Ascending aorta (tissue), 2 donors: ENCODE measurements at regions not wholly inside any gene's neighbourhood (a gene's known extent, or its start where the extent isn't known, plus 50 kb on each side); places are given as distances from the start of the nearest gene placed in this dataset.

Source experiments
- DNase-seq, 2 donors: peaks; one replicate each; pipeline ENCODE4 v3.0.0-alpha.2; 2019; ENCODE audit warnings: low spot score in 2 of 2
- H3K27ac ChIP-seq, 2 donors: fragments of 200-600 bp; sonication (generic); one replicate each; pipeline ENCODE4 v1.5.1; 2016 to 2017; ENCODE audit warnings: mild to moderate bottlenecking in 1 of 2
- H3K27me3 ChIP-seq: fragments of 200-600 bp; sonication (generic); one replicate; pipeline ENCODE4 v1.5.1; 2017
- H3K36me3 ChIP-seq, 2 donors: fragments of 200-600 bp; sonication (generic); one replicate each; pipeline ENCODE4 v1.5.1; 2016
- H3K4me1 ChIP-seq, 2 donors: fragments of 200-600 bp; sonication (generic); one replicate each; pipeline ENCODE4 v1.5.1; 2016 to 2017; ENCODE audit warnings: mild to moderate bottlenecking in 1 of 2
- H3K4me3 ChIP-seq, 2 donors: fragments of 200-600 bp; sonication (generic); one replicate each; pipeline ENCODE4 v1.5.1; 2016 to 2017; ENCODE audit warnings: mild to moderate bottlenecking in 1 of 2
- H3K9me3 ChIP-seq, 2 donors: fragments of 200-600 bp; sonication (generic); one replicate each; pipeline ENCODE4 v1.5.1; 2016
- CTCF ChIP-seq, 3 experiments: fragments of 200-600 bp in 2 of 3; fragments of 450-650 bp in 1 of 3; sonication (generic) in 2 of 3; IDR thresholded peaks; one replicate each; pipeline ENCODE4 v1.5.1; 2016 to 2019; ENCODE audit warnings: antibody characterized with exemption in 3 of 3, mild to moderate bottlenecking in 1 of 3, moderate library complexity in 1 of 3
- intact Hi-C: fragments of 100-400 bp; cut with DNase I; formaldehyde crosslinking; loops from one replicate; pipeline ENCODE4 v1.15.1; 2023

GRCh38 chr9:21696411-21696871 lies 106.0 kb upstream of the MTAP start:
- DNase-seq = no peak
- no peak for TF ChIP-seq CTCF (IDR thresholded peaks at IDR 0.05)
- intact Hi-C loops = no loop called here

GRCh38 chr9:21708260-21708711 lies 94.2 kb upstream of the MTAP start:
- Histone ChIP-seq H3K36me3 (no peaks in the 10 kb centered on the region), H3K9me3 (no peaks in the 10 kb centered on the region), H3K27ac (no peak overlapping the region), H3K4me1 (no peaks in the 10 kb centered on the region), H3K4me3 (no peak overlapping the region), H3K27me3 (no peaks in the 10 kb centered on the region)
- DNase-seq = no peak
- intact Hi-C loops = no loop called here
- TF ChIP-seq CTCF (IDR thresholded peaks at IDR 0.05) = no peak

More at GRCh38 chr9:21696411-21696871, 106.0 kb upstream of the MTAP start:
- no peaks in the 10 kb centered on the region for H3K9me3 ChIP-seq
- no peaks in the 10 kb centered on the region for H3K4me1 ChIP-seq
- H3K4me3 ChIP-seq = no peak overlapping the region
- no peaks in the 10 kb centered on the region for H3K36me3 ChIP-seq
- H3K27me3 ChIP-seq = no peaks in the 10 kb centered on the region
- H3K27ac ChIP-seq = no peak overlapping the region

GRCh38 chr9:21708856-21709255 lies 93.6 kb upstream of the MTAP start:
- intact Hi-C loops = no loop called here
- Histone ChIP-seq H3K27ac (no peak overlapping the region), H3K4me1 (no peaks in the 10 kb centered on the region), H3K36me3 (no peaks in the 10 kb centered on the region), H3K27me3 (no peaks in the 10 kb centered on the region), H3K9me3 (no peaks in the 10 kb centered on the region), H3K4me3 (no peak overlapping the region)
- no peak for TF ChIP-seq CTCF (IDR thresholded peaks at IDR 0.05)
- DNase-seq = no peak

- Histone ChIP-seq H3K27ac (no peak overlapping the region), H3K27me3 (no peaks in the 10 kb centered on the region), H3K4me3 (no peak overlapping the region), H3K4me1 (no peaks in the 10 kb centered on the region), H3K9me3 (no peaks in the 10 kb centered on the region), H3K36me3 (no peaks in the 10 kb centered on the region)
- peak; percentile 27 to 73 (median 59) for TF ChIP-seq CTCF (IDR thresholded peaks at IDR 0.05)
- intact Hi-C loops = no loop called here
- DNase-seq = peak in 1 of 2 donors; percentile 74
Observed at GRCh38 chr9:21709464-21710058, 92.9 kb upstream of the MTAP start.

- Histone ChIP-seq H3K4me3 (no peak overlapping the region), H3K4me1 (no peaks in the 10 kb centered on the region), H3K36me3 (no peaks in the 10 kb centered on the region), H3K9me3 (no peaks in the 10 kb centered on the region), H3K27me3 (no peaks in the 10 kb centered on the region), H3K27ac (no peak overlapping the region)
- no peak for DNase-seq
- intact Hi-C loops = no loop called here
- no peak for TF ChIP-seq CTCF (IDR thresholded peaks at IDR 0.05)
Observed at GRCh38 chr9:21710548-21711191, 91.8 kb upstream of the MTAP start.
